Sigmoid colon (tissue), 3 donors: ENCODE measurements at regions not wholly inside any gene's neighbourhood (a gene's known extent, or its start where the extent isn't known, plus 50 kb on each side); places are given as distances from the start of the nearest gene placed in this dataset.

Source experiments
- POLR2A ChIP-seq, 2 donors: fragments of 450-650 bp; IDR thresholded peaks; one replicate each; pipeline ENCODE4 v1.6.1; 2016; ENCODE audit warnings: antibody characterized with exemption in 2 of 2, mild to moderate bottlenecking in 2 of 2, moderate library complexity in 2 of 2
- TF ChIP-seq, protein P1 (sequence below), 4 experiments: fragments of 450-650 bp in 3 of 4; fragments of 200-600 bp in 1 of 4; IDR thresholded peaks; one replicate each; pipeline ENCODE4 v1.5.1; 2016 to 2019; ENCODE audit warnings: antibody characterized with exemption in 4 of 4, mild to moderate bottlenecking in 3 of 4, moderate library complexity in 2 of 4

DNA sequence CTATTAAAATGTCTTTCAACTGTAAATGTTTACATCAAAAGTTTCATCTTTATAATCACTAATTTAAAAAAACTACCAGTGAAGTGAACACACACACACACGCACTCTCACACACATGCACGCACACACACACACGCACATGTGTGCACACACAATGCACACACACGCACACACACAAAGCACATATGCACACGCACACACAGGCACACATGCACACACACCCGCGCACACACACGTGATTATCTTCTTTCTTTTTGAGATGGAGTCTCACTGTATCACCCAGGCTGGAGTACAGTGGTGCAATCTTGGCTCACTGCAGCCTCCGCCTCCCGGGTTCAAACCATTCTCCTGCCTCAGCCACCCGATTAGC, 80.0 kb upstream of the FRMD1 start:
- TF ChIP-seq, protein P1, sequence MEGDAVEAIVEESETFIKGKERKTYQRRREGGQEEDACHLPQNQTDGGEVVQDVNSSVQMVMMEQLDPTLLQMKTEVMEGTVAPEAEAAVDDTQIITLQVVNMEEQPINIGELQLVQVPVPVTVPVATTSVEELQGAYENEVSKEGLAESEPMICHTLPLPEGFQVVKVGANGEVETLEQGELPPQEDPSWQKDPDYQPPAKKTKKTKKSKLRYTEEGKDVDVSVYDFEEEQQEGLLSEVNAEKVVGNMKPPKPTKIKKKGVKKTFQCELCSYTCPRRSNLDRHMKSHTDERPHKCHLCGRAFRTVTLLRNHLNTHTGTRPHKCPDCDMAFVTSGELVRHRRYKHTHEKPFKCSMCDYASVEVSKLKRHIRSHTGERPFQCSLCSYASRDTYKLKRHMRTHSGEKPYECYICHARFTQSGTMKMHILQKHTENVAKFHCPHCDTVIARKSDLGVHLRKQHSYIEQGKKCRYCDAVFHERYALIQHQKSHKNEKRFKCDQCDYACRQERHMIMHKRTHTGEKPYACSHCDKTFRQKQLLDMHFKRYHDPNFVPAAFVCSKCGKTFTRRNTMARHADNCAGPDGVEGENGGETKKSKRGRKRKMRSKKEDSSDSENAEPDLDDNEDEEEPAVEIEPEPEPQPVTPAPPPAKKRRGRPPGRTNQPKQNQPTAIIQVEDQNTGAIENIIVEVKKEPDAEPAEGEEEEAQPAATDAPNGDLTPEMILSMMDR (IDR thresholded peaks at IDR 0.05): no peak
- no peak for TF ChIP-seq POLR2A (IDR thresholded peaks at IDR 0.05)
